ENCODE measurements at regions not wholly inside any gene's neighbourhood (a gene's known extent, or its start where the extent isn't known, plus 50 kb on each side); places are given as distances from the start of the nearest gene placed in this dataset.

DNA sequence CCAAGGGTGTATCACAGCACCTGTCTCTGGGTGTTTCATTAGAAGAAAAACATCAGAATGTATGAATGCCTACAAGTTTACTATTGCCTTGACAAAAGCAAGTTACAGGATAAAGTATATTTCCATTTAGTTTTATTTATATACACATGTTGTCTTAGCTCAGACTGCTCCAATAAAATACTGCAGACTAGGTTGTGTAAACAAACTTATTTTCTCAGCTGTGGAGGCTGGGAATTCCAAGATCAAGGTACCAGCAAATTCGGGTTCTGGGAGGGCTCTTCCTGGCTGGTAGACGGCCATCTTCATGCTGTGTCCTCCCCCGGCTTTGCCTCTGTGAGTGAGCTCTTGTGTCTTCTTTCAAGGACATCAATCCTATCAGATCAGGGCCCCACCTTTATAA is 77.1 kb upstream of the UNC5B start:
- Histone ChIP-seq H2AFZ (ENCODE audit: low read depth, low read length) (no peak overlapping the region), H3K4me2 (ENCODE audit: insufficient read depth, low read length) (no peak overlapping the region), H3K79me2 (ENCODE audit: control insufficient read depth, insufficient read depth, low read length) (no peaks in the 10 kb centered on the region), H3K9ac (ENCODE audit: insufficient read depth in 1 of 2, low read depth in 2 of 2, low read length in 2 of 2) (no peak overlapping the region), H3K4me1 (replicated peaks in 1 of 2; ENCODE audit: control insufficient read depth in 2 of 2, insufficient read depth in 2 of 2, low read length in 2 of 2) (no peaks in the 10 kb centered on the region), H3K27ac (ENCODE audit: extremely low read depth, low read depth, low read length) (no peak overlapping the region), H3K9me1 (ENCODE audit: control insufficient read depth, insufficient read depth, low read length) (no peaks in the 10 kb centered on the region), H3K36me3 (ENCODE audit: control insufficient read depth, insufficient read depth, low read length) (no peaks in the 10 kb centered on the region), H3K9me3 (replicated peaks; ENCODE audit: control insufficient read depth, insufficient read depth, low read depth, low read length) (no peaks in the 10 kb centered on the region), H3K4me3 (no peak overlapping the region), H4K20me1 (replicated peaks; ENCODE audit: control insufficient read depth, insufficient read depth, low read length) (no peaks in the 10 kb centered on the region; the same call in 1 of the 2 replicates), H3K27me3 (ENCODE audit: control insufficient read depth in 2 of 2, insufficient read depth in 2 of 2, low read length in 2 of 2) (peaks cover 11 to 80% of the 10 kb centered on the region in 2 experiments)
- no peak for FAIRE-seq
- no peak for DNase-seq (ENCODE audit: extremely low read depth in 1 of 4, low spot score in 3 of 4)
- no peak for ATAC-seq
- ChIA-PET CTCF (ENCODE audit: low intra/inter-chr PET ratio) (no interaction called here), POLR2A (interaction anchor here (0.6 to 0.8 kb wide), 3 partner anchors 12 to 31 kb away, joined by 3 read pairs; no protein-coding TSS in a partner anchor)
- 3% methylated on average over 3 of the region's 3 CpGs for WGBS (ENCODE audit: insufficient coverage, low coverage, missing lambda C conversion rate)
- no TSS peak for BruUV-seq (replicated peaks)
- intact Hi-C loops (cut with micrococcal nuclease) (no loop called here), in situ Hi-C loops (cut with MboI) (no loop called here)
- TF ChIP-seq SIN3A (IDR thresholded peaks at IDR 0.05; ENCODE audit: borderline replicate concordance in 2 of 2, control insufficient read depth in 1 of 2, low read depth in 2 of 2, low read length in 2 of 2): no peak
- TF ChIP-seq, protein P1, sequence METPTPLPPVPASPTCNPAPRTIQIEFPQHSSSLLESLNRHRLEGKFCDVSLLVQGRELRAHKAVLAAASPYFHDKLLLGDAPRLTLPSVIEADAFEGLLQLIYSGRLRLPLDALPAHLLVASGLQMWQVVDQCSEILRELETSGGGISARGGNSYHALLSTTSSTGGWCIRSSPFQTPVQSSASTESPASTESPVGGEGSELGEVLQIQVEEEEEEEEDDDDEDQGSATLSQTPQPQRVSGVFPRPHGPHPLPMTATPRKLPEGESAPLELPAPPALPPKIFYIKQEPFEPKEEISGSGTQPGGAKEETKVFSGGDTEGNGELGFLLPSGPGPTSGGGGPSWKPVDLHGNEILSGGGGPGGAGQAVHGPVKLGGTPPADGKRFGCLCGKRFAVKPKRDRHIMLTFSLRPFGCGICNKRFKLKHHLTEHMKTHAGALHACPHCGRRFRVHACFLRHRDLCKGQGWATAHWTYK (CRISPR knock-in tag; IDR thresholded peaks at IDR 0.05): no peak
- TF ChIP-seq ZNF3 (CRISPR knock-in tag; IDR thresholded peaks at IDR 0.05): no peak
- no peak for TF ChIP-seq ZNF57 (CRISPR knock-in tag; IDR thresholded peaks at IDR 0.05)
- TF ChIP-seq FOSL1 (tag; conservative IDR thresholded peaks at IDR 0.05): no peak
- TF ChIP-seq, protein P2, sequence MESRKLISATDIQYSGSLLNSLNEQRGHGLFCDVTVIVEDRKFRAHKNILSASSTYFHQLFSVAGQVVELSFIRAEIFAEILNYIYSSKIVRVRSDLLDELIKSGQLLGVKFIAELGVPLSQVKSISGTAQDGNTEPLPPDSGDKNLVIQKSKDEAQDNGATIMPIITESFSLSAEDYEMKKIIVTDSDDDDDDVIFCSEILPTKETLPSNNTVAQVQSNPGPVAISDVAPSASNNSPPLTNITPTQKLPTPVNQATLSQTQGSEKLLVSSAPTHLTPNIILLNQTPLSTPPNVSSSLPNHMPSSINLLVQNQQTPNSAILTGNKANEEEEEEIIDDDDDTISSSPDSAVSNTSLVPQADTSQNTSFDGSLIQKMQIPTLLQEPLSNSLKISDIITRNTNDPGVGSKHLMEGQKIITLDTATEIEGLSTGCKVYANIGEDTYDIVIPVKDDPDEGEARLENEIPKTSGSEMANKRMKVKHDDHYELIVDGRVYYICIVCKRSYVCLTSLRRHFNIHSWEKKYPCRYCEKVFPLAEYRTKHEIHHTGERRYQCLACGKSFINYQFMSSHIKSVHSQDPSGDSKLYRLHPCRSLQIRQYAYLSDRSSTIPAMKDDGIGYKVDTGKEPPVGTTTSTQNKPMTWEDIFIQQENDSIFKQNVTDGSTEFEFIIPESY (CRISPR knock-in tag; IDR thresholded peaks at IDR 0.05): no peak
- no peak for TF ChIP-seq NR2C2 (CRISPR knock-in tag; IDR thresholded peaks at IDR 0.05)
- TF ChIP-seq NR2C2 (tag; IDR thresholded peaks at IDR 0.05): no peak
- TF ChIP-seq SRSF3 (IDR thresholded peaks at IDR 0.05; ENCODE audit: insufficient read depth, low read length): no peak
- TF ChIP-seq BRD4 (IDR thresholded peaks at IDR 0.05): no peak

Measured in K562 (cell line).